ENCODE measurements at regions not wholly inside any gene's neighbourhood (a gene's known extent, or its start where the extent isn't known, plus 50 kb on each side); places are given as distances from the start of the nearest gene placed in this dataset.

GRCh38 chr4:187207931-187208330 lies 484.3 kb upstream of the FAT1 start:
- H3K4me3 Mint-ChIP-seq (ENCODE audit: low read depth): no peak overlapping the region
- no peak for DNase-seq (ENCODE audit: low spot score)

GRCh38 chr4:187208651-187209050 lies 485.0 kb upstream of the FAT1 start:
- H3K27me3 Mint-ChIP-seq (ENCODE audit: low read depth): no peaks in the 10 kb centered on the region
- H3K36me3 Mint-ChIP-seq (ENCODE audit: low read depth): no peaks in the 10 kb centered on the region
- H3K4me3 Mint-ChIP-seq (ENCODE audit: low read depth): no peak overlapping the region
- no peak for DNase-seq (ENCODE audit: low spot score)
- H3K9me3 Mint-ChIP-seq: peaks cover 34% of the 10 kb centered on the region
- H3K27ac Mint-ChIP-seq: no peak overlapping the region
- intact Hi-C loops (cut with micrococcal nuclease): no loop called here
- H3K4me1 Mint-ChIP-seq (ENCODE audit: low read depth): no peaks in the 10 kb centered on the region

More at GRCh38 chr4:187207931-187208330, 484.3 kb upstream of the FAT1 start:
- Mint-ChIP-seq H3K27me3 (ENCODE audit: low read depth) (no peaks in the 10 kb centered on the region), H3K27ac (no peak overlapping the region), H3K36me3 (ENCODE audit: low read depth) (no peaks in the 10 kb centered on the region), H3K9me3 (peaks cover 29% of the 10 kb centered on the region), H3K4me1 (ENCODE audit: low read depth) (no peaks in the 10 kb centered on the region)
- intact Hi-C loops (cut with micrococcal nuclease): no loop called here

GRCh38 chr4:187209921-187210613 lies 486.4 kb upstream of the FAT1 start:
- Mint-ChIP-seq H3K27ac (no peak overlapping the region), H3K9me3 (peaks cover 34% of the 10 kb centered on the region), H3K27me3 (ENCODE audit: low read depth) (no peaks in the 10 kb centered on the region), H3K36me3 (ENCODE audit: low read depth) (no peaks in the 10 kb centered on the region), H3K4me3 (ENCODE audit: low read depth) (no peak overlapping the region), H3K4me1 (ENCODE audit: low read depth) (no peaks in the 10 kb centered on the region)
- no peak for DNase-seq (ENCODE audit: low spot score)
- intact Hi-C loops (cut with micrococcal nuclease): no loop called here

- H3K27ac Mint-ChIP-seq: no peak overlapping the region
These were observed 488.9 kb upstream of the FAT1 start for GRCh38 chr4:187212446-187213080.

GRCh38 chr4:187215438-187215837 lies 491.8 kb upstream of the FAT1 start:
- Mint-ChIP-seq H3K27ac (no peak overlapping the region), H3K27me3 (ENCODE audit: low read depth) (no peaks in the 10 kb centered on the region)
- no peak for DNase-seq (ENCODE audit: low spot score)

More at GRCh38 chr4:187212446-187213080, 488.9 kb upstream of the FAT1 start:
- H3K36me3 Mint-ChIP-seq (ENCODE audit: low read depth): no peaks in the 10 kb centered on the region
- intact Hi-C loops (cut with micrococcal nuclease): no loop called here
- peaks cover 50% of the 10 kb centered on the region for H3K9me3 Mint-ChIP-seq
- no peak overlapping the region for H3K4me3 Mint-ChIP-seq (ENCODE audit: low read depth)
- no peak for DNase-seq (ENCODE audit: low spot score)
- no peaks in the 10 kb centered on the region for H3K27me3 Mint-ChIP-seq (ENCODE audit: low read depth)
- no peaks in the 10 kb centered on the region for H3K4me1 Mint-ChIP-seq (ENCODE audit: low read depth)

GRCh38 chr4:187218705-187219245 lies 495.1 kb upstream of the FAT1 start:
- Mint-ChIP-seq H3K27ac (no peak overlapping the region), H3K4me1 (ENCODE audit: low read depth) (no peaks in the 10 kb centered on the region), H3K36me3 (ENCODE audit: low read depth) (no peaks in the 10 kb centered on the region), H3K27me3 (ENCODE audit: low read depth) (no peaks in the 10 kb centered on the region), H3K9me3 (peaks cover 16% of the 10 kb centered on the region), H3K4me3 (ENCODE audit: low read depth) (no peak overlapping the region)
- no peak for DNase-seq (ENCODE audit: low spot score)
- intact Hi-C loops (cut with micrococcal nuclease): no loop called here

More at GRCh38 chr4:187215438-187215837, 491.8 kb upstream of the FAT1 start:
- intact Hi-C loops (cut with micrococcal nuclease): no loop called here
- H3K4me1 Mint-ChIP-seq (ENCODE audit: low read depth): no peaks in the 10 kb centered on the region
- peaks cover 38% of the 10 kb centered on the region for H3K9me3 Mint-ChIP-seq
- H3K36me3 Mint-ChIP-seq (ENCODE audit: low read depth): no peaks in the 10 kb centered on the region
- H3K4me3 Mint-ChIP-seq (ENCODE audit: low read depth): no peak overlapping the region

GRCh38 chr4:187224560-187224959 lies 500.9 kb upstream of the FAT1 start:
- no peaks in the 10 kb centered on the region for H3K27me3 Mint-ChIP-seq (ENCODE audit: low read depth)
- no peak for DNase-seq (ENCODE audit: low spot score)
- H3K4me1 Mint-ChIP-seq (ENCODE audit: low read depth): no peaks in the 10 kb centered on the region
- no peak overlapping the region for H3K27ac Mint-ChIP-seq
- peaks cover 19% of the 10 kb centered on the region for H3K9me3 Mint-ChIP-seq
- H3K4me3 Mint-ChIP-seq (ENCODE audit: low read depth): no peak overlapping the region
- H3K36me3 Mint-ChIP-seq (ENCODE audit: low read depth): no peaks in the 10 kb centered on the region
- intact Hi-C loops (cut with micrococcal nuclease): no loop called here

- intact Hi-C loops (cut with micrococcal nuclease): no loop called here
- no peak overlapping the region for H3K27ac Mint-ChIP-seq
- no peaks in the 10 kb centered on the region for H3K27me3 Mint-ChIP-seq (ENCODE audit: low read depth)
- H3K9me3 Mint-ChIP-seq: peaks cover 28% of the 10 kb centered on the region
- H3K4me1 Mint-ChIP-seq (ENCODE audit: low read depth): no peaks in the 10 kb centered on the region
- H3K36me3 Mint-ChIP-seq (ENCODE audit: low read depth): no peaks in the 10 kb centered on the region
- no peak overlapping the region for H3K4me3 Mint-ChIP-seq (ENCODE audit: low read depth)
- DNase-seq (ENCODE audit: low spot score): no peak
These were observed 504.4 kb upstream of the FAT1 start for GRCh38 chr4:187227907-187228704.

GRCh38 chr4:187232196-187232595 lies 508.5 kb upstream of the FAT1 start:
- Mint-ChIP-seq H3K4me3 (ENCODE audit: low read depth) (no peak overlapping the region), H3K27me3 (ENCODE audit: low read depth) (no peaks in the 10 kb centered on the region), H3K4me1 (ENCODE audit: low read depth) (no peaks in the 10 kb centered on the region), H3K36me3 (ENCODE audit: low read depth) (no peaks in the 10 kb centered on the region), H3K27ac (no peak overlapping the region), H3K9me3 (peaks cover 30% of the 10 kb centered on the region)
- intact Hi-C loops (cut with micrococcal nuclease): no loop called here
- DNase-seq (ENCODE audit: low spot score): no peak

- H3K4me1 Mint-ChIP-seq (ENCODE audit: low read depth): no peaks in the 10 kb centered on the region
- no peak overlapping the region for H3K27ac Mint-ChIP-seq
- DNase-seq (ENCODE audit: low spot score): no peak
- peaks cover 30% of the 10 kb centered on the region for H3K9me3 Mint-ChIP-seq
- intact Hi-C loops (cut with micrococcal nuclease): no loop called here
- H3K27me3 Mint-ChIP-seq (ENCODE audit: low read depth): no peaks in the 10 kb centered on the region
- H3K4me3 Mint-ChIP-seq (ENCODE audit: low read depth): no peak overlapping the region
- H3K36me3 Mint-ChIP-seq (ENCODE audit: low read depth): no peaks in the 10 kb centered on the region
These were observed 509.1 kb upstream of the FAT1 start for GRCh38 chr4:187232796-187233195.

- intact Hi-C loops (cut with micrococcal nuclease): no loop called here
- no peak for DNase-seq (ENCODE audit: low spot score)
- H3K4me3 Mint-ChIP-seq (ENCODE audit: low read depth): no peak overlapping the region
These were observed 512.0 kb upstream of the FAT1 start for GRCh38 chr4:187235456-187236170.

GRCh38 chr4:187236209-187236890 lies 512.7 kb upstream of the FAT1 start:
- no peak for DNase-seq (ENCODE audit: low spot score)
- Mint-ChIP-seq H3K4me3 (ENCODE audit: low read depth) (no peak overlapping the region), H3K4me1 (ENCODE audit: low read depth) (no peaks in the 10 kb centered on the region), H3K36me3 (ENCODE audit: low read depth) (no peaks in the 10 kb centered on the region), H3K27ac (no peak overlapping the region), H3K9me3 (peaks cover 24% of the 10 kb centered on the region), H3K27me3 (ENCODE audit: low read depth) (no peaks in the 10 kb centered on the region)
- intact Hi-C loops (cut with micrococcal nuclease): no loop called here

More at GRCh38 chr4:187235456-187236170, 512.0 kb upstream of the FAT1 start:
- Mint-ChIP-seq H3K4me1 (ENCODE audit: low read depth) (no peaks in the 10 kb centered on the region), H3K36me3 (ENCODE audit: low read depth) (no peaks in the 10 kb centered on the region), H3K27ac (no peak overlapping the region), H3K9me3 (peaks cover 27% of the 10 kb centered on the region), H3K27me3 (ENCODE audit: low read depth) (no peaks in the 10 kb centered on the region)

All from activated T-helper 2 cell treated with anti-CD3 and anti-CD28 coated beads, Interferon-gamma antibody, Interleukin-2, Interleukin-4, amounts not matched to agents 10 μg/mL and 5 μg/mL and 100 μg/mL, durations not matched to agents 14 hours and 24 hours and 36 hours (primary cell).